Calu3 (cell line): ENCODE measurements at regions not wholly inside any gene's neighbourhood (a gene's known extent, or its start where the extent isn't known, plus 50 kb on each side); places are given as distances from the start of the nearest gene placed in this dataset.

Source experiments
- BruUV-seq: library from RNA; stranded (reverse); fragments of 400-500 nt; replicated peaks from 2 replicates; lab custom pipeline; 2021; lab: Mats Ljungman, UMichigan
- CTCF ChIA-PET: fragments of 300-600 bp; sonication (Branson Sonifier 250); formaldehyde crosslinking; loops from one replicate; lab custom pipeline; 2022; ENCODE audit warnings: antibody characterized with exemption; lab: Charles Lee
- DNase-seq: peaks from one replicate; pipeline ENCODE4 v3.0.0; 2022
- H3K27ac Mint-ChIP-seq: one replicate; pipeline ENCODE4 v1.8.0; 2022; ENCODE audit warnings: mixed read lengths; ENCODE audit not compliant: unreplicated experiment
- H3K27me3 Mint-ChIP-seq: one replicate; pipeline ENCODE4 v1.8.0; 2022; ENCODE audit warnings: mixed read lengths; ENCODE audit not compliant: unreplicated experiment
- H3K36me3 Mint-ChIP-seq: one replicate; pipeline ENCODE4 v1.8.0; 2022; ENCODE audit warnings: mild to moderate bottlenecking, moderate library complexity, mixed read lengths; ENCODE audit not compliant: insufficient read depth, unreplicated experiment
- H3K4me1 Mint-ChIP-seq: one replicate; pipeline ENCODE4 v1.8.0; 2022; ENCODE audit warnings: mild to moderate bottlenecking, low read depth, mixed read lengths; ENCODE audit not compliant: unreplicated experiment
- H3K4me3 Mint-ChIP-seq: one replicate; pipeline ENCODE4 v1.8.0; 2022; ENCODE audit warnings: mild to moderate bottlenecking, low read depth, moderate library complexity, mixed read lengths; ENCODE audit not compliant: unreplicated experiment
- H3K9me3 Mint-ChIP-seq: one replicate; pipeline ENCODE4 v1.8.0; 2022; ENCODE audit warnings: low read depth, mixed read lengths; ENCODE audit not compliant: unreplicated experiment
- intact Hi-C: fragments of 100-400 bp; cut with micrococcal nuclease; formaldehyde crosslinking; loops from one replicate; pipeline ENCODE4 v1.10.0; 2022; ENCODE audit not compliant: unreplicated experiment
- TF ChIP-seq, protein P1 (sequence below): fragments of 200-600 bp; IDR thresholded peaks from one replicate; pipeline ENCODE4 v1.8.0; 2022; ENCODE audit warnings: antibody characterized with exemption; ENCODE audit not compliant: unreplicated experiment

DNA sequence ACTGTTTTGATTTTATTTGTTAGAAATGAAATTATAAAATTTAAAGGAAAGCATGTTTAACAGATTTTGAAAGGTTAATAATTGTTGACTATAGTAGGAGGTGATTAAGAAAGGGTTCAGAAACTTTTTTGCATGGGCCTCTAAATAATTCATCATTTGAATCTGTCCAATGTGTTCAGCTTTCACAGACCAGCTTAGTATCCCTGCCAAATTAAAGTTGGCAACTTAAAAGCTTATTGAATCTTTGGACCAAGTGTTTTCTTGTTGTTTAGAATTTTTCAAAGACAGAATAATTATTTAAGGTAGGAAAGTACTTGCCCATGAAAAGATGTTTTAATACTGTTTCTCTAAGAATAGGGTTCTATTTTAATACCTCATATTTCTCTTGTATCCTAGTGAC, 466.0 kb downstream of the GJA1 start:
- no peaks in the 10 kb centered on the region for H3K4me1 Mint-ChIP-seq
- intact Hi-C loops: no loop called here
- CTCF ChIA-PET: no interaction called here

GRCh38 chr6:121904559-121904958, 469.1 kb downstream of the GJA1 start:
- BruUV-seq: no TSS peak
- H3K36me3 Mint-ChIP-seq: no peaks in the 10 kb centered on the region
- H3K4me1 Mint-ChIP-seq: no peaks in the 10 kb centered on the region

More for the DNA sequence above, 466.0 kb downstream of the GJA1 start:
- H3K27ac Mint-ChIP-seq: no peak overlapping the region
- DNase-seq: no peak
- TF ChIP-seq, protein P1, sequence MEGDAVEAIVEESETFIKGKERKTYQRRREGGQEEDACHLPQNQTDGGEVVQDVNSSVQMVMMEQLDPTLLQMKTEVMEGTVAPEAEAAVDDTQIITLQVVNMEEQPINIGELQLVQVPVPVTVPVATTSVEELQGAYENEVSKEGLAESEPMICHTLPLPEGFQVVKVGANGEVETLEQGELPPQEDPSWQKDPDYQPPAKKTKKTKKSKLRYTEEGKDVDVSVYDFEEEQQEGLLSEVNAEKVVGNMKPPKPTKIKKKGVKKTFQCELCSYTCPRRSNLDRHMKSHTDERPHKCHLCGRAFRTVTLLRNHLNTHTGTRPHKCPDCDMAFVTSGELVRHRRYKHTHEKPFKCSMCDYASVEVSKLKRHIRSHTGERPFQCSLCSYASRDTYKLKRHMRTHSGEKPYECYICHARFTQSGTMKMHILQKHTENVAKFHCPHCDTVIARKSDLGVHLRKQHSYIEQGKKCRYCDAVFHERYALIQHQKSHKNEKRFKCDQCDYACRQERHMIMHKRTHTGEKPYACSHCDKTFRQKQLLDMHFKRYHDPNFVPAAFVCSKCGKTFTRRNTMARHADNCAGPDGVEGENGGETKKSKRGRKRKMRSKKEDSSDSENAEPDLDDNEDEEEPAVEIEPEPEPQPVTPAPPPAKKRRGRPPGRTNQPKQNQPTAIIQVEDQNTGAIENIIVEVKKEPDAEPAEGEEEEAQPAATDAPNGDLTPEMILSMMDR: no peak
- H3K36me3 Mint-ChIP-seq: no peaks in the 10 kb centered on the region
- no peaks in the 10 kb centered on the region for H3K9me3 Mint-ChIP-seq
- no peak overlapping the region for H3K4me3 Mint-ChIP-seq
- H3K27me3 Mint-ChIP-seq: no peaks in the 10 kb centered on the region
- BruUV-seq: no TSS peak

DNA sequence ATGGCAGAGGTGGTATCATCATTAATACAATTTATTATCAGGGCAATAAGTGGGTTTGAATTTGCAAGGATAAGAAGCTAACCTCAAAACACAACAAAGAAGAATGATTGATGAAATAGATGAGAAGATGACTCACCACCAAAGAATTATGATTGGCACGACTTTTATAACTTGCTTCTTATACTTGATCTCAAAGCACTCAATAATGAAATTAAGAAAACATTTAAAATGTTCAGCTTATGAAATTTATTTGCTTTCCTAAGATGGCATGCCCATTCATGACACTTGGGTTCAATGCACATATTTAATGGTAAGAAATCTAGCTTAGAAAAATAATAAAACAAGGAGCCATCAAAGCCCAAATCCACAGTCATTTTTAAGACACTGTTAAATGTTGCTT, 477.5 kb downstream of the GJA1 start:
- Mint-ChIP-seq H3K36me3 (no peaks in the 10 kb centered on the region), H3K4me3 (no peak overlapping the region), H3K27ac (no peak overlapping the region), H3K27me3 (no peaks in the 10 kb centered on the region), H3K4me1 (no peaks in the 10 kb centered on the region), H3K9me3 (no peaks in the 10 kb centered on the region)
- CTCF ChIA-PET: no interaction called here
- intact Hi-C loops: no loop called here
- DNase-seq: no peak
- TF ChIP-seq, protein P1: no peak
- no TSS peak for BruUV-seq

More at GRCh38 chr6:121904559-121904958, 469.1 kb downstream of the GJA1 start:
- CTCF ChIA-PET: no interaction called here
- no peak overlapping the region for H3K4me3 Mint-ChIP-seq
- H3K9me3 Mint-ChIP-seq: no peaks in the 10 kb centered on the region
- H3K27me3 Mint-ChIP-seq: no peaks in the 10 kb centered on the region
- no peak overlapping the region for H3K27ac Mint-ChIP-seq
- TF ChIP-seq, protein P1: no peak
- DNase-seq: no peak
- intact Hi-C loops: no loop called here

DNA sequence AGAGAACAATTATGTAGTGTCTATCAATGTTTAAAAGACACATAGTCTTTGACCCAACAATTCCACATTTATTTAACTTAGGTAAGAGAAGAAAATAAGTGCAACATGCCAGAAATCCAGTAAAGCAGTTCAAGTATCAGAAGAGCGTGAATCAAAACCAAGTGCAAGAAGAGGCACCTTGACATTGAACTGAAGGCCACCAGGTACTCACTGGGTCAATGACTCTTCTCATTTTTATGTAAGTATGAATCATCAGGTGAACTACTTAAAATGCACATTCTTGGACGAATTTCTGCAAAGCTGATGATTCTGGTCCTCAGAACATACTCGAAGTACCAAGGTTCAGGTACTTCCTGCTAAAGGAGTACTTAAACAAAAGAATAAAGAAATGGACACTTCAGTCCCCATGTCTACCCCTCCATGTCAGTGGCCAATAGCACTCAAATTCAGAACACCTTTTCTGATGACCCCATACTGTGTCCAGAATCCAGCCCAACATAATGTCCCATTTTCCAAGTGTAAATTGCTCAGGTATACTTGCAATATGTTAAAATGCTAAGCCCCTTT, 481.9 kb downstream of the GJA1 start:
- TF ChIP-seq, protein P1: no peak
- intact Hi-C loops: no loop called here
- no peak for DNase-seq
- no peaks in the 10 kb centered on the region for H3K9me3 Mint-ChIP-seq
- no peaks in the 10 kb centered on the region for H3K36me3 Mint-ChIP-seq
- CTCF ChIA-PET: no interaction called here
- BruUV-seq: no TSS peak
- H3K27me3 Mint-ChIP-seq: no peaks in the 10 kb centered on the region
- H3K27ac Mint-ChIP-seq: no peak overlapping the region
- no peaks in the 10 kb centered on the region for H3K4me1 Mint-ChIP-seq
- no peak overlapping the region for H3K4me3 Mint-ChIP-seq
